ENCODE measurements at regions not wholly inside any gene's neighbourhood (a gene's known extent, or its start where the extent isn't known, plus 50 kb on each side); places are given as distances from the start of the nearest gene placed in this dataset.

DNA sequence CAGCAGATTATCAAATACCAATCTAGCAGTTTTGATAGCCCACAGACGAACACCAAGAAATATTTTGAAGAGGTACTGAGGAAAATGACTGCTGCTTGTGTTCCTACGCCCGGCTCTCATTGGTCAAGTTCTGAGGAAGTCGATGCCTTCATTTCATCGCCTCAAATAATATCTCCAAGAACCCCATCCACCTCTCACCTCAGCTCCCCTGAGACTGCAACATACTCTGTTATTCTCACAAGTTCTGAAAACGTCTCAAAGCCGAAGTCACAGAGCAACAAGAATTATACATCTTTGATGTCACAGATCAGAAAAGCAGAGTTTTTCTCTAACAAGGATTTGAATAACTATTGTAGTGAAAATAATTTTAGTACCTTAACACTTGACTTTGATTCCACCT lies 55.5 kb upstream of the BCAT1 start:
- Histone ChIP-seq H3K9me3 (no peaks in the 10 kb centered on the region), H3K4me1 (no peaks in the 10 kb centered on the region), H3K27ac (no peak overlapping the region), H3K36me3 (no peaks in the 10 kb centered on the region), H3K27me3 (no peaks in the 10 kb centered on the region), H3K4me3 (no peak overlapping the region)
- DNase-seq (no peak), ATAC-seq (no peak)
- intact Hi-C loops (cut with DNase I; ENCODE audit: low total_unique reads): no loop called here
- in situ Hi-C loops (cut with MboI; ENCODE audit: low sequenced_read_pairs in 4 of 4): no loop called here
- TF ChIP-seq POLR2A (IDR thresholded peaks at IDR 0.05) (no peak), CTCF (IDR thresholded peaks at IDR 0.05 in 4 of 5, conservative IDR thresholded peaks at IDR 0.05 in 1 of 5) (no peak)

- no peak for DNase-seq
- peaks cover 8 to 13% of the 10 kb centered on the region in 2 donors for H3K4me1 ChIP-seq
- no peaks in the 10 kb centered on the region for H3K36me3 ChIP-seq
- no peak overlapping the region for H3K4me3 ChIP-seq
- ATAC-seq: no peak
- H3K27ac ChIP-seq: no peak overlapping the region
- in situ Hi-C loops (cut with MboI; ENCODE audit: low sequenced_read_pairs in 4 of 4) (no loop called here), intact Hi-C loops (cut with DNase I; ENCODE audit: low total_unique reads) (no loop called here)
- no peak for TF ChIP-seq CTCF (IDR thresholded peaks at IDR 0.05 in 4 of 5, conservative IDR thresholded peaks at IDR 0.05 in 1 of 5)
- no peak for TF ChIP-seq POLR2A (IDR thresholded peaks at IDR 0.05)
- H3K27me3 ChIP-seq: no peaks in the 10 kb centered on the region
- no peaks in the 10 kb centered on the region for H3K9me3 ChIP-seq
These were observed 52.4 kb upstream of the BCAT1 start for GRCh38 chr12:25001311-25001710.

All from gastrocnemius medialis (tissue), 4 donors.